PFSK-1 (cell line): ENCODE measurements at regions not wholly inside any gene's neighbourhood (a gene's known extent, or its start where the extent isn't known, plus 50 kb on each side); places are given as distances from the start of the nearest gene placed in this dataset.

Experiments
- FOXP2 ChIP-seq: optimal IDR thresholded peaks from 2 replicates; pipeline ENCODE3; 2011; ENCODE audit warnings: borderline replicate concordance, control low read depth, inconsistent platforms; ENCODE audit not compliant: insufficient read depth; ENCODE audit errors: extremely low read length, extremely low read depth
- POLR2AphosphoS5 ChIP-seq: IDR thresholded peaks from 2 replicates; pipeline ENCODE4 v1.6.1; 2012; ENCODE audit warnings: low read depth, mild to moderate bottlenecking, control low read depth, low read length, moderate library complexity
- REST ChIP-seq, 2 experiments: IDR thresholded peaks; 2 replicates each; pipeline versions ENCODE4 v1.6.1 to v1.8.0; 2011 to 2012; ENCODE audit warnings: low read depth in 2 of 2, low read length in 2 of 2, control low read depth in 1 of 2, inconsistent platforms in 1 of 2, mild to moderate bottlenecking in 1 of 2, moderate library complexity in 1 of 2; ENCODE audit not compliant: insufficient read depth in 1 of 2
- SIN3A ChIP-seq: IDR thresholded peaks from 2 replicates; pipeline ENCODE4 v1.6.1; 2012; ENCODE audit warnings: mild to moderate bottlenecking, low read length, moderate library complexity, borderline replicate concordance; ENCODE audit not compliant: insufficient read depth
- TAF1 ChIP-seq: IDR thresholded peaks from 2 replicates; pipeline ENCODE4 v1.6.1; 2012; ENCODE audit warnings: low read length, control low read depth, borderline replicate concordance; ENCODE audit not compliant: insufficient read depth

- TF ChIP-seq REST (IDR thresholded peaks at IDR 0.05; ENCODE audit: insufficient read depth in 1 of 2, low read depth in 2 of 2, low read length in 2 of 2) (no peak), TAF1 (no peak), SIN3A (no peak), FOXP2 (no peak), POLR2AphosphoS5 (no peak)
Observed at GRCh38 chr2:12113412-12113811, 367.0 kb downstream of the LPIN1 start.

- TF ChIP-seq SIN3A (no peak), POLR2AphosphoS5 (no peak), REST (IDR thresholded peaks at IDR 0.05; ENCODE audit: insufficient read depth in 1 of 2, low read depth in 2 of 2, low read length in 2 of 2) (no peak), FOXP2 (no peak)
Observed at GRCh38 chr2:12114816-12115215, 368.4 kb downstream of the LPIN1 start.

GRCh38 chr2:12116228-12116750 lies 369.9 kb downstream of the LPIN1 start:
- no peak for TF ChIP-seq TAF1
- no peak for TF ChIP-seq SIN3A
- no peak for TF ChIP-seq FOXP2
- no peak for TF ChIP-seq POLR2AphosphoS5
- no peak for TF ChIP-seq REST (IDR thresholded peaks at IDR 0.05; ENCODE audit: insufficient read depth in 1 of 2, low read depth in 2 of 2, low read length in 2 of 2)

- TF ChIP-seq TAF1 (no peak), FOXP2 (no peak), POLR2AphosphoS5 (no peak), REST (IDR thresholded peaks at IDR 0.05; ENCODE audit: insufficient read depth in 1 of 2, low read depth in 2 of 2, low read length in 2 of 2) (no peak), SIN3A (no peak)
Observed at GRCh38 chr2:12119841-12120240, 373.4 kb downstream of the LPIN1 start.
